Panc1 (cell line): ENCODE measurements at regions not wholly inside any gene's neighbourhood (a gene's known extent, or its start where the extent isn't known, plus 50 kb on each side); places are given as distances from the start of the nearest gene placed in this dataset.

ENCODE experiments used
- ATAC-seq: fragments of 200-7000 bp; cut with Tn5 transposase; 2 replicates; pipeline ENCODE4 v1.9.1; 2020; ENCODE audit warnings: mild to moderate bottlenecking, moderate library complexity
- BruUV-seq: library from RNA; stranded (reverse); fragments of 400-500 nt; replicated peaks from 2 replicates; lab custom pipeline; 2021; lab: Mats Ljungman, UMichigan
- CTCF ChIA-PET: fragments of 300-600 bp; sonication (Branson Sonifier 250); formaldehyde crosslinking; loops from one replicate; lab custom pipeline; 2022; ENCODE audit warnings: antibody characterized with exemption; lab: Charles Lee
- POLR2A ChIA-PET: fragments of 300-600 bp; sonication (Branson Sonifier 250); formaldehyde crosslinking; loops from one replicate; lab custom pipeline; 2022; ENCODE audit warnings: antibody characterized with exemption; lab: Charles Lee
- DNase-seq: peaks from one replicate; pipeline ENCODE4 v3.0.0-alpha.2; 2010; ENCODE audit warnings: low read depth, low spot score
- H3K27ac ChIP-seq: 2 replicates; pipeline ENCODE4 v1.5.1; 2011; ENCODE audit warnings: mild to moderate bottlenecking, low read length, inconsistent platforms
- H3K27me3 ChIP-seq: fragments of 200-500 bp; sonication (Bioruptor generic); 2 replicates; pipeline ENCODE4 v1.6.0; 2014; ENCODE audit warnings: low read length, inconsistent platforms; ENCODE audit not compliant: control insufficient read depth, insufficient read depth
- H3K36me3 ChIP-seq: fragments of 200-500 bp; sonication (Bioruptor generic); 2 replicates; pipeline ENCODE4 v1.5.1; 2014; ENCODE audit warnings: inconsistent platforms, mild to moderate bottlenecking, low read length, moderate library complexity; ENCODE audit not compliant: control insufficient read depth, insufficient read depth
- H3K4me1 ChIP-seq: 2 replicates; pipeline ENCODE4 v1.5.1; 2011; ENCODE audit warnings: inconsistent platforms, mild to moderate bottlenecking, low read length, moderate library complexity; ENCODE audit not compliant: control insufficient read depth, insufficient read depth
- H3K4me3 ChIP-seq, 2 experiments: 2 replicates each; pipeline ENCODE4 v1.5.1; 2011 to 2012; ENCODE audit warnings: low read depth in 2 of 2, low read length in 2 of 2, mild to moderate bottlenecking in 2 of 2, inconsistent platforms in 1 of 2, moderate library complexity in 1 of 2
- H3K9me3 ChIP-seq: fragments of 200-500 bp; sonication (Bioruptor generic); 2 replicates; pipeline ENCODE4 v1.5.1; 2014; ENCODE audit warnings: low read depth, mild to moderate bottlenecking, inconsistent platforms, low read length, moderate library complexity; ENCODE audit not compliant: control insufficient read depth, insufficient read depth
- CTCF ChIP-seq: fragments of 450-650 bp; IDR thresholded peaks from 2 replicates; pipeline ENCODE4 v1.5.1; 2017; ENCODE audit warnings: mild to moderate bottlenecking
- POLR2AphosphoS5 ChIP-seq: IDR thresholded peaks from 2 replicates; pipeline ENCODE4 v1.6.1; 2012; ENCODE audit warnings: mild to moderate bottlenecking, low read depth, low read length, moderate library complexity
- REST ChIP-seq, 2 experiments: IDR thresholded peaks; 2 replicates each; pipeline ENCODE4 v1.6.1; 2011 to 2012; ENCODE audit warnings: low read depth in 2 of 2, control low read depth in 1 of 2, low read length in 1 of 2, mild to moderate bottlenecking in 1 of 2, moderate library complexity in 1 of 2; ENCODE audit not compliant: insufficient read depth in 1 of 2
- SIN3A ChIP-seq: IDR thresholded peaks from 2 replicates; pipeline ENCODE4 v1.6.1; 2012; ENCODE audit warnings: low read depth, mild to moderate bottlenecking, low read length, moderate library complexity, borderline replicate concordance; ENCODE audit not compliant: insufficient read depth
- TCF7L2 ChIP-seq: IDR thresholded peaks from 2 replicates; pipeline ENCODE4 v1.6.1; 2011; ENCODE audit warnings: mild to moderate bottlenecking, low read depth, low read length, inconsistent platforms
- in situ Hi-C: cut with HindIII; loops from 2 replicates; pipeline ENCODE4 v1.10.0; 2016; ENCODE audit warnings: low sequenced_read_pairs, low pct_unique_long_range_greater_than_20kb
- intact Hi-C: fragments of 100-400 bp; cut with micrococcal nuclease; formaldehyde crosslinking; loops from one replicate; pipeline ENCODE4 v1.10.0; 2022; ENCODE audit not compliant: unreplicated experiment

- Histone ChIP-seq H3K4me1 (no peaks in the 10 kb centered on the region), H3K27me3 (no peaks in the 10 kb centered on the region), H3K9me3 (no peaks in the 10 kb centered on the region), H3K4me3 (no peak overlapping the region), H3K36me3 (no peaks in the 10 kb centered on the region), H3K27ac (no peak overlapping the region)
- in situ Hi-C loops, result no loop called here
- ChIA-PET POLR2A (no interaction called here), CTCF (no interaction called here)
- intact Hi-C loops, result no loop called here
- TF ChIP-seq SIN3A (no peak), TCF7L2 (no peak), REST (IDR thresholded peaks at IDR 0.05; ENCODE audit: insufficient read depth in 1 of 2, low read depth in 2 of 2, low read length in 1 of 2) (no peak), CTCF (no peak), POLR2AphosphoS5 (no peak)
- DNase-seq (no peak), ATAC-seq (no peak)
- BruUV-seq, result no TSS peak
Observed at GRCh38 chr2:134175834-134176233, 78.0 kb upstream of the MGAT5 start.

- no peak overlapping the region for H3K4me3 ChIP-seq
- BruUV-seq, result no TSS peak
- ChIA-PET POLR2A (no interaction called here), CTCF (no interaction called here)
- H3K4me1 ChIP-seq, result no peaks in the 10 kb centered on the region
- intact Hi-C loops, result no loop called here
- H3K27ac ChIP-seq, result no peak overlapping the region
- no peaks in the 10 kb centered on the region for H3K36me3 ChIP-seq
- H3K27me3 ChIP-seq, result no peaks in the 10 kb centered on the region
- ATAC-seq, result no peak
- no peaks in the 10 kb centered on the region for H3K9me3 ChIP-seq
- no peak for TF ChIP-seq POLR2AphosphoS5
- no peak for TF ChIP-seq CTCF
- no peak for TF ChIP-seq REST (IDR thresholded peaks at IDR 0.05; ENCODE audit: insufficient read depth in 1 of 2, low read depth in 2 of 2, low read length in 1 of 2)
- no peak for TF ChIP-seq SIN3A
- no peak for TF ChIP-seq TCF7L2
- in situ Hi-C loops, result no loop called here
- DNase-seq, result no peak
Observed at GRCh38 chr2:134177351-134177931, 76.4 kb upstream of the MGAT5 start.
